Upper lobe of left lung (tissue), 6 donors: ENCODE measurements at regions not wholly inside any gene's neighbourhood (a gene's known extent, or its start where the extent isn't known, plus 50 kb on each side); places are given as distances from the start of the nearest gene placed in this dataset.
"Not testable (repeated sequence)": the region's sequence is repeated elsewhere in the genome, so short reads cannot be mapped to it uniquely, and the experiment has no call there.

Source experiments
- ATAC-seq, 2 donors: fragments of 200-7000 bp; cut with Tn5 transposase; one replicate each; pipeline ENCODE4 v1.9.1; 2022; ENCODE audit warnings: mild to moderate bottlenecking in 2 of 2, moderate library complexity in 2 of 2; ENCODE audit not compliant: low FRiP score in 2 of 2
- DNase-seq, 2 donors: peaks; one replicate each; pipeline ENCODE4 v3.0.0-alpha.2; 2019 to 2020
- H3K27ac ChIP-seq, 4 donors: fragments of 200-600 bp; sonication (generic); one replicate each; pipeline ENCODE4 v1.5.1; 2016 to 2019
- H3K27me3 ChIP-seq, 4 donors: fragments of 200-600 bp; sonication (generic); one replicate each; pipeline ENCODE4 v1.5.1; 2017 to 2019
- H3K36me3 ChIP-seq, 4 donors: fragments of 200-600 bp; sonication (generic); one replicate each; pipeline ENCODE4 v1.5.1; 2016 to 2019
- H3K4me1 ChIP-seq, 4 donors: fragments of 200-600 bp; sonication (generic); one replicate each; pipeline ENCODE4 v1.5.1; 2018 to 2019
- H3K4me3 ChIP-seq, 4 donors: fragments of 200-600 bp; sonication (generic); one replicate each; pipeline ENCODE4 v1.5.1; 2017 to 2019; ENCODE audit warnings: mild to moderate bottlenecking in 2 of 4, moderate library complexity in 1 of 4
- H3K9me3 ChIP-seq, 4 donors: fragments of 200-600 bp; sonication (generic); one replicate each; pipeline ENCODE4 v1.5.1; 2018 to 2019
- EP300 ChIP-seq, 4 donors: sonication (generic); formaldehyde crosslinking; IDR thresholded peaks; one replicate each; pipeline ENCODE4 v1.5.1; 2017; ENCODE audit warnings: antibody characterized with exemption in 4 of 4, control low read depth in 2 of 4
- POLR2A ChIP-seq, 4 donors: fragments of 450-650 bp; IDR thresholded peaks; one replicate each; pipeline ENCODE4 v1.5.1; 2016 to 2017; ENCODE audit warnings: antibody characterized with exemption in 4 of 4, mild to moderate bottlenecking in 2 of 4
- POLR2AphosphoS5 ChIP-seq, 2 donors: sonication (generic); formaldehyde crosslinking; IDR thresholded peaks; one replicate each; pipeline ENCODE4 v1.5.1; 2017; ENCODE audit warnings: antibody characterized with exemption in 2 of 2
- WGBS, 2 donors: methylation state at CpG; one replicate each; pipeline ENCODE4 v1.1.5; 2017 to 2018; 5-methylcytosine and 5-hydroxymethylcytosine counted together
- TF ChIP-seq, protein P1 (sequence below), 6 experiments: fragments of 450-650 bp in 4 of 6; fragments of 200-600 bp in 2 of 6; sonication (generic) in 2 of 6; IDR thresholded peaks; one replicate each; pipeline ENCODE4 v1.5.1; 2016 to 2019; ENCODE audit warnings: antibody characterized with exemption in 6 of 6
- donor health status: DM: no; HTN: no; CAD: no; lungs with moderate emphysema.
- donor health status: DM: no; HTN: yes; CAD: no; lungs with severe emphysema.

DNA sequence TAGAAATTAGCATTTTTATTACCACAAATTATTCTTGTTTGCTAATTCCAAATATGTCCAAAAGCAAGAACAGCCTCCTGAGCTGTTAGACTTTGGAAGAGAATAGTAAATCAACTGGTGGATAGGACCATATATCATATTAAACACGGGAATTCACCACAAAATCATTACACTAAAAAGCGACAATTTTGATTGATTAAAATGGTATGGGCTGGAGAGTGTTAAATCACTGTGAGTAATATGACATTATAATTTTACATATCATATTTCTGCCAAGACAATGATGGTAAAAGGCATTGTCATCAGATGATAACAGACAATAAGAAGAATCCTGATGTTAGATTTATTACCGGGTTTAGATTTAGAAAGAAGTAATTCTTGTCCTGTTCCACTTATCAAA lies 107.2 kb upstream of the ARRDC3 start:
- no peak overlapping the region for H3K4me3 ChIP-seq
- WGBS, 2 donors, result 85 to 89% methylated on average over 3 of the region's 3 CpGs
- TF ChIP-seq POLR2AphosphoS5 (IDR thresholded peaks at IDR 0.05) (no peak), POLR2A (IDR thresholded peaks at IDR 0.05) (no peak), EP300 (IDR thresholded peaks at IDR 0.05) (no peak)
- TF ChIP-seq, protein P1, sequence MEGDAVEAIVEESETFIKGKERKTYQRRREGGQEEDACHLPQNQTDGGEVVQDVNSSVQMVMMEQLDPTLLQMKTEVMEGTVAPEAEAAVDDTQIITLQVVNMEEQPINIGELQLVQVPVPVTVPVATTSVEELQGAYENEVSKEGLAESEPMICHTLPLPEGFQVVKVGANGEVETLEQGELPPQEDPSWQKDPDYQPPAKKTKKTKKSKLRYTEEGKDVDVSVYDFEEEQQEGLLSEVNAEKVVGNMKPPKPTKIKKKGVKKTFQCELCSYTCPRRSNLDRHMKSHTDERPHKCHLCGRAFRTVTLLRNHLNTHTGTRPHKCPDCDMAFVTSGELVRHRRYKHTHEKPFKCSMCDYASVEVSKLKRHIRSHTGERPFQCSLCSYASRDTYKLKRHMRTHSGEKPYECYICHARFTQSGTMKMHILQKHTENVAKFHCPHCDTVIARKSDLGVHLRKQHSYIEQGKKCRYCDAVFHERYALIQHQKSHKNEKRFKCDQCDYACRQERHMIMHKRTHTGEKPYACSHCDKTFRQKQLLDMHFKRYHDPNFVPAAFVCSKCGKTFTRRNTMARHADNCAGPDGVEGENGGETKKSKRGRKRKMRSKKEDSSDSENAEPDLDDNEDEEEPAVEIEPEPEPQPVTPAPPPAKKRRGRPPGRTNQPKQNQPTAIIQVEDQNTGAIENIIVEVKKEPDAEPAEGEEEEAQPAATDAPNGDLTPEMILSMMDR (IDR thresholded peaks at IDR 0.05), result no peak
- no peaks in the 10 kb centered on the region for H3K27me3 ChIP-seq
- H3K9me3 ChIP-seq, result no peaks in the 10 kb centered on the region
- ATAC-seq, result no peak
- H3K4me1 ChIP-seq, result no peaks in the 10 kb centered on the region
- no peak for DNase-seq
- H3K27ac ChIP-seq, result no peak overlapping the region
- no peaks in the 10 kb centered on the region for H3K36me3 ChIP-seq

DNA sequence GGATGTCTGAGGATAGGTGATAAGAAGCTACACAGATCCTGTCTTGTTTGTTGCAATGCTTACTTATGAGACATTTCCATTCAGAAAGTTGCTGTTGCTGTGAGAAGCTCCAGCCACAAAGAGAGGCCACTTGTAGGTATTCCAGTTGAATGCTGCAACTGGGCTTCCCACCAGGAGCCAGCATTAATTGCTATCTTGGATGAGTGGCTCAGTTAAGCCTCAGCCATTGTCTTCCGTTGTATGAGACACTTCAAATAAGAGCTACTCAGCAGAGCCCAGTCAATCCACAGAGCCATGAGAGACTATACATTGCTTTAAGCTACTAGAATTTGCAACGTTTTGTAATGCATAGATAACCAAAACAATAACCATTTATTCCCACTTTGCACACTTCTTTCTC lies 104.3 kb upstream of the ARRDC3 start:
- Histone ChIP-seq H3K27ac (no peak overlapping the region), H3K9me3 (no peaks in the 10 kb centered on the region), H3K4me3 (no peak overlapping the region), H3K36me3 (no peaks in the 10 kb centered on the region), H3K4me1 (no peaks in the 10 kb centered on the region), H3K27me3 (no peaks in the 10 kb centered on the region)
- 60 to 82% methylated on average over 2 of the region's 2 CpGs for WGBS, 2 donors
- TF ChIP-seq POLR2A (IDR thresholded peaks at IDR 0.05) (no peak), EP300 (IDR thresholded peaks at IDR 0.05) (no peak), POLR2AphosphoS5 (IDR thresholded peaks at IDR 0.05) (no peak)
- TF ChIP-seq, protein P1 (IDR thresholded peaks at IDR 0.05), result no peak
- no peak for ATAC-seq
- no peak for DNase-seq

DNA sequence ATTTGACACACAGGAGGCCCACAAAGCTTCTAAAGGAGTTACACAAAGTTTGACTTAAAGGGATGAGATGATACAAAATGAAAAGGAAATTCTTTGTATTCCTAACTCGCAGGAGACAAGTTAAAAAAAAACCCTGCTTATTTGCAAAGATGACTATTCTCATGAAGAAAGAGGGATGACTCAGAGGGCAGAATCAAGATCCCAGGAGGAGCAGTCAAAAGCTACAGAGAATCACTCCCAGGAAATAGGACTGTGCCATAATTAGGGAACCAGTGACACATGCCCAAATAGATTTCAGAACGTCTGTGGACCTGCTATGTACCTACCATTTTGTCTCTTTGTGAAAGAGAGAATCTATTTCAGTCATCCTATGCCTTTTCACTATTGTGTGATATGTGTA lies 103.5 kb upstream of the ARRDC3 start:
- 61 to 73% methylated on average over 2 of the region's 2 CpGs for WGBS, 2 donors
- Histone ChIP-seq H3K4me3 (no peak overlapping the region), H3K9me3 (no peaks in the 10 kb centered on the region), H3K27ac (no peak overlapping the region), H3K4me1 (no peaks in the 10 kb centered on the region), H3K27me3 (no peaks in the 10 kb centered on the region), H3K36me3 (no peaks in the 10 kb centered on the region)
- TF ChIP-seq, protein P1 (IDR thresholded peaks at IDR 0.05), result no peak
- TF ChIP-seq EP300 (IDR thresholded peaks at IDR 0.05) (no peak), POLR2A (IDR thresholded peaks at IDR 0.05) (no peak), POLR2AphosphoS5 (IDR thresholded peaks at IDR 0.05) (no peak)
- DNase-seq (no peak), ATAC-seq (no peak)

DNA sequence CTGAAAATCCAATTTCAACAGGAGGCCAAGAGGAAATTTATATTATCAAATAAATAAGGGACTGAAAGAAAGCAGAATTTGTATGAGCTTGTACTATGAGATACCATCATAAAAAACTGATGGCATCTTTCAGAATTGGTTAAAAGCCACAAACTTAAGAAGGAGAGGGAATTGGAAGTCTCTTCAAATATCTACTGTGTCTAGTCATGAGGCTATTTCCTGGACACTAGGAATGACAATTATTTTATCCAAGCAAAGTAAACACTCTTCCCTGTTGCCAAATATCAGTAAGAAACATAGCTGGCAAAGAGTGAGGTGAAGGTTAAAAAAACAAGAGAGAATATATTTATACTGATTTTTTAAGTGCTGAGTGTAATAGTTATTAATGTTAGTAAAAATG lies 101.5 kb upstream of the ARRDC3 start:
- DNase-seq (no peak), ATAC-seq (no peak)
- Histone ChIP-seq H3K27ac (no peak overlapping the region), H3K36me3 (no peaks in the 10 kb centered on the region), H3K4me1 (no peaks in the 10 kb centered on the region), H3K27me3 (no peaks in the 10 kb centered on the region), H3K4me3 (no peak overlapping the region), H3K9me3 (no peaks in the 10 kb centered on the region)
- TF ChIP-seq EP300 (IDR thresholded peaks at IDR 0.05), result no peak
- TF ChIP-seq POLR2A (IDR thresholded peaks at IDR 0.05), result no peak
- TF ChIP-seq POLR2AphosphoS5 (IDR thresholded peaks at IDR 0.05), result no peak
- TF ChIP-seq, protein P1 (IDR thresholded peaks at IDR 0.05), result no peak

DNA sequence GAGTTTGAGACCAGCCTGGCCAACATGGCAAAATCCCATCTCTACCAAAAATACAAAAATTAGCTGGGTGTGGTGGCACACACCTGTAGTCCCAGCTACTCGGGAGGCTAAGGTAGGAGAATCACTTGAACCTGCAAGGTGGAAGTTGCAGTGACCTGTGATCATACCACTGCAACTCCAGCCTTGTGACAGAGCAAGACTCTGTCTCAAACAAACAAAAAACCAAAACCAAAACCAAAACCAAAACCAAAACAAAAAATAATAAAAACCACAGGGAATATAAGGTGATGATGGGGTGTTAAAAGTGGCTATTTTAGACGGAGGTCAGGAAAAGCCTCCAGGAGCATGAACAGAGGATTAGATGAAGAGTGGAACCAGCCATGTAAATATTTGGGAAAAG lies 96.3 kb upstream of the ARRDC3 start:
- DNase-seq, H3K27me3 ChIP-seq, H3K4me3 ChIP-seq, H3K9me3 ChIP-seq, H3K4me1 ChIP-seq, H3K27ac ChIP-seq, ATAC-seq, H3K36me3 ChIP-seq: not testable (repeated sequence)
- WGBS, 2 donors, result 65 to 82% methylated on average over 2 of the region's 2 CpGs
